Loucy (cell line): ENCODE measurements at regions not wholly inside any gene's neighbourhood (a gene's known extent, or its start where the extent isn't known, plus 50 kb on each side); places are given as distances from the start of the nearest gene placed in this dataset.

Experiments
- EZH2phosphoT487 ChIP-seq: fragments of 200-600 bp; IDR thresholded peaks from 2 replicates; pipeline ENCODE4 v1.6.1; 2018; ENCODE audit warnings: antibody characterized with exemption, mild to moderate bottlenecking, moderate library complexity, borderline replicate concordance
- TF ChIP-seq, protein P1 (sequence below): fragments of 200-600 bp; sonication (generic); conservative IDR thresholded peaks from 2 replicates; pipeline ENCODE4 v1.5.1; 2014; ENCODE audit warnings: mild to moderate bottlenecking, antibody characterized with exemption, low read length

DNA sequence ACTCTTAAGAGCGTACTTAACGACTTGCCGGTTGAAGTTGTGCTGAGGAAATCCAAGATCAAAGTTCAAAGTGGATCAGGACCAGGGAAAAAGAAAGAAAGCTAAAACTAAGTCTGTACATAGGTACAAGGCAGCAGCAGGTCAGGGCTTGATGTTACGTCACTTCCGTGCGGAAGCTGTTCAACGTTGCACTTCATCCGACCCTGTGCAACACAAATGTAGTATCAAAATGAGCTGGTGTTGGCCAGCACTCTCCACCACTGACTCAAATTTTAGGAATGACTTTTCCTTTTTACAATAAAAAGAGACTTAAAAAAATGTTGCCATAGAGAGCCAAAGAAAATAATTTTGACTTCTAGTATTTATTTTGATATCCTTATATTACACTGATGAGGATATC is 1315.4 kb downstream of the EFNB2 start:
- TF ChIP-seq, protein P1, sequence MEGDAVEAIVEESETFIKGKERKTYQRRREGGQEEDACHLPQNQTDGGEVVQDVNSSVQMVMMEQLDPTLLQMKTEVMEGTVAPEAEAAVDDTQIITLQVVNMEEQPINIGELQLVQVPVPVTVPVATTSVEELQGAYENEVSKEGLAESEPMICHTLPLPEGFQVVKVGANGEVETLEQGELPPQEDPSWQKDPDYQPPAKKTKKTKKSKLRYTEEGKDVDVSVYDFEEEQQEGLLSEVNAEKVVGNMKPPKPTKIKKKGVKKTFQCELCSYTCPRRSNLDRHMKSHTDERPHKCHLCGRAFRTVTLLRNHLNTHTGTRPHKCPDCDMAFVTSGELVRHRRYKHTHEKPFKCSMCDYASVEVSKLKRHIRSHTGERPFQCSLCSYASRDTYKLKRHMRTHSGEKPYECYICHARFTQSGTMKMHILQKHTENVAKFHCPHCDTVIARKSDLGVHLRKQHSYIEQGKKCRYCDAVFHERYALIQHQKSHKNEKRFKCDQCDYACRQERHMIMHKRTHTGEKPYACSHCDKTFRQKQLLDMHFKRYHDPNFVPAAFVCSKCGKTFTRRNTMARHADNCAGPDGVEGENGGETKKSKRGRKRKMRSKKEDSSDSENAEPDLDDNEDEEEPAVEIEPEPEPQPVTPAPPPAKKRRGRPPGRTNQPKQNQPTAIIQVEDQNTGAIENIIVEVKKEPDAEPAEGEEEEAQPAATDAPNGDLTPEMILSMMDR, result no peak
- TF ChIP-seq EZH2phosphoT487, result no peak
